ENCODE measurements at regions not wholly inside any gene's neighbourhood (a gene's known extent, or its start where the extent isn't known, plus 50 kb on each side); places are given as distances from the start of the nearest gene placed in this dataset.
"Not testable (repeated sequence)": the region's sequence is repeated elsewhere in the genome, so short reads cannot be mapped to it uniquely, and the experiment has no call there.

DNA sequence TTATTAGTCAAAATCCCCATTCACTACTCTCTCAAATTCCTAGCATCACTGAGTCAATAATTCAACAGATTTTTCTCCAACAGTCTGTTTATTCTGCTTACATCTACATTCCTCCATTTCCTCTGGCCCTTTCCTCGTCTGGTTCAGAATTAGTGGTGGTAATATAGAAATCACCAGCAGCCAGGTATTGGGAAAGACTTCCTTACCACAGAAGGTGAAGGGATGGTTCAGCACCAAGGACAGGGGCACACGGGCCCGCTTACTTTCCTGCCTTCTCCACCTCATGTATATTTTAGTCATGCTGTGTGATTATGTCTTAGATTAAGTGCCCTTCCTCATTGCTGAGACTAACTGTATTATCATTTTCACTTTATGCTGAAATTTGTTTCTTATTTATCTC lies 70.4 kb upstream of the APBB1IP start:
- no peak for TF ChIP-seq CTCF (IDR thresholded peaks at IDR 0.05; ENCODE audit: insufficient read depth, low read depth, low read length, missing control alignments)
- peak; percentile 52 for DNase-seq (ENCODE audit: low read depth)

DNA sequence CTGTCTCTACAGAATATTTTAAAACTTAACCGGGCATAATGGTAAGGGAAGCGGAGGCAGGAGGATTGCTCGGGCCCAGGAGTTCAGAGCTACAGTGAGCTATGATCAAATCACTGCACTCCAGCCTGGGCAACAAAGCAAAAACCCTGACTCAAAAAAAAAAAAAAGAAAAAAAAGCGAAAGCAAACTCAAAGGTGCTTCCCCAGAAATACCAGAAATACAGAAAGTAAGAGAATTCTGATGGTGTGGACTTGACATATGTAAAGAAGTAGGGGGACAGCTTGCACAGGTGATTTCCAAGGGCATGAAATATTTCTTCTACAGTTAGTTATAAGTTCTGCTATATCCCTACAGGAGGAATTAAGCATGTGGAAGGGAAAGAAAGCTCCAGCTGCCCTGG lies 69.7 kb upstream of the APBB1IP start:
- TF ChIP-seq CTCF (IDR thresholded peaks at IDR 0.05; ENCODE audit: insufficient read depth, low read depth, low read length, missing control alignments): no peak
- H3K4me3 ChIP-seq (ENCODE audit: low read length): no peak overlapping the region
- no peak for DNase-seq (ENCODE audit: low read depth)

More for the DNA sequence above, 70.4 kb upstream of the APBB1IP start:
- no peak overlapping the region for H3K4me3 ChIP-seq (ENCODE audit: low read length)

DNA sequence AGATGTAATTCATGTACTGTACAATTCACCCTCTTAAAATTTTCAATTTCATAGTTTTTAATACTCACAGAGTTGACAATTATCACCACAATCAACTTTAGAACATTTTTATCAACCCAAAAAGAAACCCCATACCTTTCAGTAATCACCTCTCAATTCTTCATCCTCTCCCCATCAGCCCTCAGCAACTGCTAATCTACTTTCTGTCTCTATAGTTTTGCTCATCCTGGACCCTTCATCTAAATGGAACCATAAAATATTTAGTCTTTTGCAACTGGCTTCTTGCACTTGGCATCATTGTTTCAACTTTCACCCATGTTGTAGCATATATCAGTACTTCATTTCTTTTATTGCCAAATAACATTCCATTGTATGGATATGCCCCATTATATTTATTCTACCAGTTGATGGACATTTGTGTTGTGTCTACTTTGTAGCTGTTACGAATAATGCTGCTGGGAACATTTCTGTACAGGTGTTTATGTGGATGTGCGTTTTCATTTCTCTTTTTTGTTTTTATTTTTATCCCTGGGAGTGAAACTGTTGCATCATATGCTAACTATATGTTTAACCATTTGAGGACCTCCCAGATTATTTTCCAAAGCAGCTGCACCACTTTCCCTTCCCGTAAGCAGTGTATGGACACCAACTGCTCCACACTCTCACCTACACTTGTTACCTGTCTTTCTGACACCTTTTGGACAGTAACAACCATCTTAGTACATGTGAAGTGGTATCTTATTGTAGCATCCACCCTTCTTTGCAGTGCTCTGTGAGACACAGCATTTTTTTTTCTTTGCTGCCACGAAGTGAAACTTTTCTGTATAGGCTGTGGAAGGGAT lies 65.4 kb upstream of the APBB1IP start:
- no peak overlapping the region for H3K4me3 ChIP-seq (ENCODE audit: low read length)
- no peak for TF ChIP-seq CTCF (IDR thresholded peaks at IDR 0.05; ENCODE audit: insufficient read depth, low read depth, low read length, missing control alignments)
- DNase-seq (ENCODE audit: low read depth): no peak

DNA sequence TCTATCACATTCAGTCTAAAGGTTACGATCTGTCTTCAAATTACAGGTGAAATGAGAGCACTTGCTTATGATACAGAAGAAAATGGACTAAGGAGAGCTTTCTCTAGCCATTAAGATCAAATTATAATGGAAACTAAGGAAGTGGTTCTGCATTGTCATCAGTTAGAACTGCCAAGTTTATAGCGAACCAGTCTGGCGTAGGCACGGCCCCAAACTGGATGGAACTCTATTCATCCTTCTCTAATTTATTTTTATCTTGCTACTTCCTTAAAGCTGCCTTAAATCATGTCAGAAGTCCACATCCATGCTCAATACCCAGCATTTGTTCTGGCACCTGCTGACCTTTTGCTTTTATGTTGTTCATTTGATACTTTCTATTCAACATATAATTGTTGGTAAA lies 63.7 kb upstream of the APBB1IP start:
- H3K4me3 ChIP-seq (ENCODE audit: low read length): no peak overlapping the region
- no peak for DNase-seq (ENCODE audit: low read depth)
- TF ChIP-seq CTCF (IDR thresholded peaks at IDR 0.05; ENCODE audit: insufficient read depth, low read depth, low read length, missing control alignments): no peak

GRCh38 chr10:26377224-26377810 lies 60.8 kb upstream of the APBB1IP start:
- not testable (repeated sequence) for H3K4me3 ChIP-seq (ENCODE audit: low read length); DNase-seq (ENCODE audit: low read depth)

DNA sequence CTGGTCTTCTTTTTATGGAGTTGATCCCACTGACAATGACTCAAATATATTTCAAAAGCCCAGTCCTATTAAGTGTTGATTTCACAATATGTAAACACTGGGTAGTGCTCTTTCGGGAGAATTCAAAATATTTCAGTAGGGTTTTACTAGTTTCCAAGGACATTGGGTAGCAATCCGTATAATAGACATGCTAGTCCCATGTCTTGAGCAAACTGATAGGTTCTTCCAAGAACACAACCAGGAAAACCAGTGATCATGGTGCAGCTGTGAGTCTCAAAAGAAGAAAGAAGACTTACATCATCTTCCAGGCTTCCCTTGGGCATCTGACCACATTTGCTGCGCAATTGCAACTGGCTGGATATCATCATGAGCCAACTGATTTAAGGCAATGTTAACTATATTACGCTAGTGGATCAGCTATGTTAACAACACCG lies 59.3 kb upstream of the APBB1IP start:
- no peak for TF ChIP-seq CTCF (IDR thresholded peaks at IDR 0.05; ENCODE audit: insufficient read depth, low read depth, low read length, missing control alignments)
- DNase-seq (ENCODE audit: low read depth): no peak
- no peak overlapping the region for H3K4me3 ChIP-seq (ENCODE audit: low read length)

DNA sequence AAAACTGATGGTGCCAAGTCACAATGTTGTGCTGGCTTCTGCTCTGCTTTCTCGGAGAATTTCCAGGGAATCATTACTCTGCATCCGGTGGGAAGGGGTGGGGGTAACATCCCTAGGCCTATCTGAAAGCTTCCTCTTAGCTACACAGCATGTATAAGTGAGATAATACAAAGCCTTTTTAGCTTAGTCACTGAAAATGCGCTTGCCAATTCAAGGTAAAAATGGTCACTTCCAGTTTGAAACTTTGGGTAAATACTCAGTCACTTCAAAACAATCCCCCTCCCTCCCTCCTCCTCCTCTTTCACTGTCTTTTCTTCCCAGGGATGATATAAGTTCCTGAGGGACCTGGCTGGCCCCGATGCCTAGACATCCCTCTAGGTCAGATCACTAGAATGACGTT lies 57.3 kb upstream of the APBB1IP start:
- no peak for DNase-seq (ENCODE audit: low read depth)
- no peak overlapping the region for H3K4me3 ChIP-seq (ENCODE audit: low read length)
- TF ChIP-seq CTCF (IDR thresholded peaks at IDR 0.05; ENCODE audit: insufficient read depth, low read depth, low read length, missing control alignments): no peak

Data from epithelial cell of esophagus (primary cell).